KMS-11 (cell line): ENCODE measurements at regions not wholly inside any gene's neighbourhood (a gene's known extent, or its start where the extent isn't known, plus 50 kb on each side); places are given as distances from the start of the nearest gene placed in this dataset.

ENCODE experiments used
- H2AFZ ChIP-seq: fragments of 200-600 bp; sonication (generic); 2 replicates; pipeline ENCODE4 v1.6.1; 2016; ENCODE audit warnings: antibody characterized with exemption, mixed run types, low read depth
- H3K27ac ChIP-seq: fragments of 200-600 bp; sonication (generic); 2 replicates; pipeline ENCODE4 v1.6.1; 2016; ENCODE audit warnings: mild to moderate bottlenecking, mixed run types
- H3K27me3 ChIP-seq: fragments of 200-600 bp; sonication (generic); 2 replicates; pipeline ENCODE4 v1.6.1; 2017; ENCODE audit warnings: mild to moderate bottlenecking, low read depth, mixed run types, moderate library complexity; ENCODE audit not compliant: insufficient read depth
- H3K36me3 ChIP-seq: fragments of 200-600 bp; sonication (generic); 2 replicates; pipeline ENCODE4 v1.6.1; 2017; ENCODE audit warnings: mild to moderate bottlenecking, mixed run types; ENCODE audit not compliant: insufficient read depth
- H3K4me1 ChIP-seq: fragments of 200-600 bp; sonication (generic); 2 replicates; pipeline ENCODE4 v1.6.1; 2016; ENCODE audit warnings: mild to moderate bottlenecking, low read depth, mixed run types; ENCODE audit not compliant: poor library complexity, severe bottlenecking
- H3K4me2 ChIP-seq: fragments of 200-600 bp; sonication (generic); 2 replicates; pipeline ENCODE4 v1.7.0; 2016; ENCODE audit warnings: mild to moderate bottlenecking, mixed run types
- H3K4me3 ChIP-seq: fragments of 200-600 bp; sonication (generic); IDR thresholded peaks from 2 replicates; pipeline ENCODE4 v1.6.1; 2017; ENCODE audit warnings: low read depth, low read length, mixed read lengths; ENCODE audit not compliant: insufficient read depth
- H3K79me2 ChIP-seq: fragments of 200-600 bp; sonication (generic); 2 replicates; pipeline ENCODE4 v1.6.1; 2016; ENCODE audit warnings: low read depth, mixed run types; ENCODE audit not compliant: insufficient read depth
- H3K9ac ChIP-seq: fragments of 200-600 bp; sonication (generic); 2 replicates; pipeline ENCODE4 v1.6.1; 2016; ENCODE audit warnings: mild to moderate bottlenecking, mixed run types
- H4K20me1 ChIP-seq: fragments of 200-600 bp; sonication (generic); 2 replicates; pipeline ENCODE4 v1.6.1; 2016; ENCODE audit warnings: mild to moderate bottlenecking, mixed run types; ENCODE audit not compliant: insufficient read depth
- TF ChIP-seq, protein P1 (sequence below): fragments of 200-600 bp; sonication (generic); conservative IDR thresholded peaks from 2 replicates; pipeline ENCODE4 v1.6.1; 2017; ENCODE audit warnings: low read depth, mild to moderate bottlenecking, antibody characterized with exemption, low read length, moderate library complexity, mixed read lengths

DNA sequence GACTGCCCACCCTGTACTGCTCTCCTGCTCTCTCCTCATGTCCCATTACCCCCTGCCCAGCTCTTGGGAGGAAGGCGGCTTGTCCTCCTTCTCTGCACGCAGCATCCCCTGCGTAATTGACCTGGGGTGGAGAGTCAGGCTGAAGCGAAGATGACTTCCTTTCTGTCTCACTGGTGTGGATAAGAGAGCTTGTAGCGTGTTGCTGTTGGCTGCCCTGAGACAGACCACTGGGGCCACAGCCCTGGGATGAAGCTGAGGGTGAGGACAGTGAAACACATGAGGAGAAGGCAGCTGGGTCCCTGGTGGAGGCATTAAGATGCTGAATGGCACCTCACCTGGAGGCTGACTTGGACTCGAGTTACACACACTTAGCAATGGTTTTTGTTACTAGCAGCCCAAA is 310.3 kb upstream of the ZNF32 start:
- Histone ChIP-seq H3K4me3 (no peak overlapping the region), H3K9ac (no peak overlapping the region), H4K20me1 (no peaks in the 10 kb centered on the region), H3K36me3 (no peaks in the 10 kb centered on the region), H3K4me2 (no peak overlapping the region), H3K27me3 (no peaks in the 10 kb centered on the region), H2AFZ (no peak overlapping the region), H3K4me1 (no peaks in the 10 kb centered on the region), H3K79me2 (no peaks in the 10 kb centered on the region), H3K27ac (no peak overlapping the region)
- TF ChIP-seq, protein P1, sequence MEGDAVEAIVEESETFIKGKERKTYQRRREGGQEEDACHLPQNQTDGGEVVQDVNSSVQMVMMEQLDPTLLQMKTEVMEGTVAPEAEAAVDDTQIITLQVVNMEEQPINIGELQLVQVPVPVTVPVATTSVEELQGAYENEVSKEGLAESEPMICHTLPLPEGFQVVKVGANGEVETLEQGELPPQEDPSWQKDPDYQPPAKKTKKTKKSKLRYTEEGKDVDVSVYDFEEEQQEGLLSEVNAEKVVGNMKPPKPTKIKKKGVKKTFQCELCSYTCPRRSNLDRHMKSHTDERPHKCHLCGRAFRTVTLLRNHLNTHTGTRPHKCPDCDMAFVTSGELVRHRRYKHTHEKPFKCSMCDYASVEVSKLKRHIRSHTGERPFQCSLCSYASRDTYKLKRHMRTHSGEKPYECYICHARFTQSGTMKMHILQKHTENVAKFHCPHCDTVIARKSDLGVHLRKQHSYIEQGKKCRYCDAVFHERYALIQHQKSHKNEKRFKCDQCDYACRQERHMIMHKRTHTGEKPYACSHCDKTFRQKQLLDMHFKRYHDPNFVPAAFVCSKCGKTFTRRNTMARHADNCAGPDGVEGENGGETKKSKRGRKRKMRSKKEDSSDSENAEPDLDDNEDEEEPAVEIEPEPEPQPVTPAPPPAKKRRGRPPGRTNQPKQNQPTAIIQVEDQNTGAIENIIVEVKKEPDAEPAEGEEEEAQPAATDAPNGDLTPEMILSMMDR = no peak

DNA sequence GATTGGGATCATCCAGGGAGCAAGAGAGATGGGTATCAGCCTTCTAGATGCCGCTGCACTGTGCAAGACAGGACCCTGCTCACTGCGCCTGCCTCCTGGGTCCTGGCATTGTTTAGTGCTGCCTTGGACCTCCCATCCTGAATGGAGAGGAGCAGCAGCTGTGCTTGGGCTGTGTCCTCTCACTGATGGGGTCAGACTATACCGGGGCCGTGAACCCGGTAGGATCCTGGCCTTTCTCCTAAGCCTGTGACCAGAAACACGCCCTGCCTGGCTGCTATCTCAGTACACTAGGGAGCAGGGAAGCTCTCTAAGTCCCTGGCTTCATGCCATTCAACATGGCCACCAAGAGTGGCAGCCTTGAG is 309.4 kb upstream of the ZNF32 start:
- no peaks in the 10 kb centered on the region for H4K20me1 ChIP-seq
- H3K79me2 ChIP-seq = no peaks in the 10 kb centered on the region
- H3K27ac ChIP-seq = no peak overlapping the region
- no peak overlapping the region for H2AFZ ChIP-seq
- TF ChIP-seq, protein P1 = no peak
- H3K9ac ChIP-seq = no peak overlapping the region
- H3K4me3 ChIP-seq = no peak overlapping the region
- no peaks in the 10 kb centered on the region for H3K27me3 ChIP-seq
- H3K4me2 ChIP-seq = no peak overlapping the region
- no peaks in the 10 kb centered on the region for H3K4me1 ChIP-seq
- H3K36me3 ChIP-seq = no peaks in the 10 kb centered on the region

DNA sequence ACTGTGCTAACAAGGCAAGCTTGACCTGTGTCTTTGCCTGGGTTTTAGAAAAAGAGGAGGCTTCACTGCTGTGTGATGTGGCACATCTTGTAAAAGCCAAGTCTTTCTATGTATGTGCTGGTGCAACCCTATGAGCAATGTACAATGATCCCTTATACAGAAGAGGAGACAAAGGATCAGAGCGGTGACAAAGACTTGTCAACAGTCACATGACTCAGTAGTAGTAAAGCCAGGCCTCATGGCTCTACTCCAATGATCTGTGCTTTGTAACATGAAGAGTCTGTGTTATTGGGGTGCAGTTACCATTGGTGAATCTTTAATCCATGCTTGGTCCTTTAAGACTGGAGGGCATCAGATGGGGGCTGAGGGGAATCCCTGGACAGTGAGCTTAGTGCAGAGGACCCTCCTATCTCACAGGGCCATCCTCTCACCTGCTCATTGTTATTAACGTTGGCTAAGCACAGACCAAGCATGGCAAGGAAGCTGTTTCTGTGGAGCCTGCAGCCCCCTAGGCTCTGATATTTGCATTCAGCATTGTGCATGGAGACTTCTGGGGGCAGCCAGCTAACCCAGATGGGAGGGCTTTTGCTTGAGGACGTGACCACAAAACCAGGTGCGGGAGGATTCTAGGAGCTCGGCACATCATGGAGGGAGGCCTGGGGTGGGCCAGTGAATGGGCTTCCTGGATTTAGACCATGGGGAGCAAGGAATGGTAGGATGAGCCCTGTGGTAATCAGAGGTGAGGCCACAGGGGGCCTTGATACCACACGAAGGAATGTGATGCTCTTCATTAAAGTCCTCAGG is 308.8 kb upstream of the ZNF32 start:
- Histone ChIP-seq H3K36me3 (no peaks in the 10 kb centered on the region), H3K4me2 (no peak overlapping the region), H3K27me3 (no peaks in the 10 kb centered on the region), H3K27ac (no peak overlapping the region), H3K9ac (no peak overlapping the region), H4K20me1 (no peaks in the 10 kb centered on the region), H3K4me1 (no peaks in the 10 kb centered on the region), H2AFZ (no peak overlapping the region), H3K4me3 (no peak overlapping the region), H3K79me2 (no peaks in the 10 kb centered on the region)
- TF ChIP-seq, protein P1 = no peak

DNA sequence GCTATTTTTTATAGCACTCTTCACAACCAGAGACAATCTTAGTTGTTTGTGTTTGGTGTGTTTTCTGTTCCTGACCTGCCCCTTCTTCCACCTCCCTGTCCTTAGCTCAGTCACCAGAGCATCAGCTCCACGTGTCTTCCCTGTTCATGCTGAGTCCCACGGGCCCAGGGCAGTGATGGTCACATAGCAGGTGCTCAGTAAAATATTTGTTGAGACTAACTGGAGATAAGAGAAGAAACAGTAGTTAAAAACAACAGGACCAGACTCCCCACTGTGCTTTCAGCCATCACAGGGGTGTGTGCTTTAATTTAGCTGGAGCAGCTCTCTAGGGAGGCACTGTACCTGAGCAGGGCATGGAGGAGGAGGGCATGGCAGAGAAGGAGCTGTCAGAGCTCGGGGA is 307.3 kb upstream of the ZNF32 start:
- Histone ChIP-seq H3K4me3 (no peak overlapping the region), H3K4me1 (no peaks in the 10 kb centered on the region), H3K36me3 (no peaks in the 10 kb centered on the region; the same call in 1 of the 2 replicates), H3K27ac (no peak overlapping the region), H4K20me1 (no peaks in the 10 kb centered on the region), H3K79me2 (no peaks in the 10 kb centered on the region), H3K27me3 (no peaks in the 10 kb centered on the region), H3K4me2 (no peak overlapping the region), H3K9ac (no peak overlapping the region), H2AFZ (no peak overlapping the region)
- TF ChIP-seq, protein P1 = no peak
